Neural progenitor cell (in vitro differentiated cells): ENCODE measurements at regions not wholly inside any gene's neighbourhood (a gene's known extent, or its start where the extent isn't known, plus 50 kb on each side); places are given as distances from the start of the nearest gene placed in this dataset.

ENCODE experiments used
- DNase-seq: peaks from one replicate; pipeline ENCODE4 v3.0.0-alpha.2; 2016; ENCODE audit warnings: low spot score
- H2AFZ ChIP-seq: fragments of 200-600 bp; sonication (generic); replicated peaks from 2 replicates; pipeline ENCODE4 v1.6.1; 2016; ENCODE audit warnings: antibody characterized with exemption
- H3F3A ChIP-seq: fragments of 200-600 bp; sonication (generic); 2 replicates; pipeline ENCODE4 v1.6.1; 2016; ENCODE audit warnings: antibody characterized with exemption, low read depth
- H3K27ac ChIP-seq: fragments of 200-600 bp; sonication (generic); 2 replicates; pipeline ENCODE4 v1.5.1; 2016; ENCODE audit warnings: mild to moderate bottlenecking
- H3K27me3 ChIP-seq: fragments of 200-600 bp; sonication (generic); 2 replicates; pipeline ENCODE4 v1.6.1; 2016; ENCODE audit warnings: mild to moderate bottlenecking, moderate library complexity
- H3K36me3 ChIP-seq: fragments of 200-600 bp; sonication (generic); 2 replicates; pipeline ENCODE4 v1.5.1; 2016
- H3K4me1 ChIP-seq: fragments of 200-600 bp; sonication (generic); 2 replicates; pipeline ENCODE4 v1.6.1; 2016; ENCODE audit warnings: mixed run types
- H3K4me2 ChIP-seq: fragments of 200-600 bp; sonication (generic); 2 replicates; pipeline ENCODE4 v1.6.1; 2016
- H3K4me3 ChIP-seq: fragments of 200-600 bp; sonication (generic); 2 replicates; pipeline ENCODE4 v1.5.1; 2016
- H3K79me2 ChIP-seq: fragments of 200-600 bp; sonication (generic); 2 replicates; pipeline ENCODE4 v1.6.1; 2016; ENCODE audit warnings: low read depth
- H3K9ac ChIP-seq: fragments of 200-600 bp; sonication (generic); 2 replicates; pipeline ENCODE4 v1.6.1; 2016
- H3K9me3 ChIP-seq: fragments of 200-600 bp; sonication (generic); 2 replicates; pipeline ENCODE4 v1.5.1; 2016; ENCODE audit warnings: low read depth
- H4K20me1 ChIP-seq: fragments of 200-600 bp; sonication (generic); 2 replicates; pipeline ENCODE4 v1.6.1; 2016; ENCODE audit warnings: low read depth
- H3K27ac Mint-ChIP-seq: 3 replicates; pipeline ENCODE4 v1.8.0; 2021; ENCODE audit warnings: mixed read lengths
- H3K27me3 Mint-ChIP-seq: 2 replicates; pipeline ENCODE4 v1.8.0; 2022; ENCODE audit warnings: low read depth, mild to moderate bottlenecking, inconsistent platforms, moderate library complexity, mixed read lengths; ENCODE audit not compliant: insufficient read depth
- H3K36me3 Mint-ChIP-seq: 3 replicates; pipeline ENCODE4 v1.8.0; 2021; ENCODE audit warnings: mixed read lengths
- H3K4me1 Mint-ChIP-seq: 3 replicates; pipeline ENCODE4 v1.8.0; 2021; ENCODE audit warnings: mixed read lengths
- H3K4me3 Mint-ChIP-seq: 3 replicates; pipeline ENCODE4 v1.8.0; 2021; ENCODE audit warnings: mild to moderate bottlenecking, moderate library complexity, mixed read lengths
- H3K9me3 Mint-ChIP-seq: 3 replicates; pipeline ENCODE4 v1.8.0; 2020; ENCODE audit warnings: mixed read lengths
- EZH2 ChIP-seq: fragments of 200-600 bp; sonication (generic); IDR thresholded peaks from 2 replicates; pipeline ENCODE4 v1.6.1; 2017; ENCODE audit warnings: antibody characterized with exemption, mild to moderate bottlenecking, moderate library complexity
- EZH2phosphoT487 ChIP-seq: fragments of 200-600 bp; sonication (generic); IDR thresholded peaks from 2 replicates; pipeline ENCODE4 v1.6.1; 2017; ENCODE audit warnings: antibody characterized with exemption
- TF ChIP-seq, protein P1 (sequence below): fragments of 200-600 bp; sonication (generic); IDR thresholded peaks from 2 replicates; pipeline ENCODE4 v1.5.1; 2017; ENCODE audit warnings: antibody characterized with exemption, mild to moderate bottlenecking

DNA sequence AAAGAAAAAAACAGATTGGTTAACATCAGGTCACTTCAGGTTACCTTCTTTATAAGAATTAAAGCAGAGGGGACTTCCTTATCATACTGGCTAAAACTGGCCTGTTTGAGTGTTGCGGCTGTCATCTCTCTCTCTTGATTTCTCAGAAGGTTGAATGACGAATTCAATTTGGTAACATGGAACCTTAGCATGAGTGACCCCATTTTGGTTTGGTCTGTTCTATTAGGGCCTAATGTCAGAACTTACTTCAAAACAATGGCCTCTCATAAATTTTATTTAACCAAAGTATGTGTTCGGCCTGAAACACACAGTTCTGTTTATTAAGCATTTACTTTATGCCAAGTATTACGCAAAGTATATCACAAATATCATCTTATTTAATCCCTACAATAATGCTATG, 147.5 kb downstream of the CAAP1 start:
- H3K4me3 Mint-ChIP-seq, result no peak overlapping the region
- no peak for DNase-seq
- Histone ChIP-seq H3K4me3 (no peak overlapping the region), H3K79me2 (no peaks in the 10 kb centered on the region), H3K4me1 (no peaks in the 10 kb centered on the region), H3K36me3 (no peaks in the 10 kb centered on the region), H3F3A (no peaks in the 10 kb centered on the region), H2AFZ (no peak overlapping the region), H3K27me3 (no peaks in the 10 kb centered on the region), H3K9ac (no peak overlapping the region), H3K27ac (no peak overlapping the region), H3K4me2 (no peak overlapping the region), H3K9me3 (no peaks in the 10 kb centered on the region), H4K20me1 (no peaks in the 10 kb centered on the region)
- H3K27ac Mint-ChIP-seq, result no peak overlapping the region
- no peaks in the 10 kb centered on the region for H3K27me3 Mint-ChIP-seq
- TF ChIP-seq EZH2phosphoT487 (no peak), EZH2 (no peak)
- TF ChIP-seq, protein P1, sequence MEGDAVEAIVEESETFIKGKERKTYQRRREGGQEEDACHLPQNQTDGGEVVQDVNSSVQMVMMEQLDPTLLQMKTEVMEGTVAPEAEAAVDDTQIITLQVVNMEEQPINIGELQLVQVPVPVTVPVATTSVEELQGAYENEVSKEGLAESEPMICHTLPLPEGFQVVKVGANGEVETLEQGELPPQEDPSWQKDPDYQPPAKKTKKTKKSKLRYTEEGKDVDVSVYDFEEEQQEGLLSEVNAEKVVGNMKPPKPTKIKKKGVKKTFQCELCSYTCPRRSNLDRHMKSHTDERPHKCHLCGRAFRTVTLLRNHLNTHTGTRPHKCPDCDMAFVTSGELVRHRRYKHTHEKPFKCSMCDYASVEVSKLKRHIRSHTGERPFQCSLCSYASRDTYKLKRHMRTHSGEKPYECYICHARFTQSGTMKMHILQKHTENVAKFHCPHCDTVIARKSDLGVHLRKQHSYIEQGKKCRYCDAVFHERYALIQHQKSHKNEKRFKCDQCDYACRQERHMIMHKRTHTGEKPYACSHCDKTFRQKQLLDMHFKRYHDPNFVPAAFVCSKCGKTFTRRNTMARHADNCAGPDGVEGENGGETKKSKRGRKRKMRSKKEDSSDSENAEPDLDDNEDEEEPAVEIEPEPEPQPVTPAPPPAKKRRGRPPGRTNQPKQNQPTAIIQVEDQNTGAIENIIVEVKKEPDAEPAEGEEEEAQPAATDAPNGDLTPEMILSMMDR, result no peak
- peaks cover 12% of the 10 kb centered on the region for H3K4me1 Mint-ChIP-seq
- no peaks in the 10 kb centered on the region for H3K36me3 Mint-ChIP-seq
- no peaks in the 10 kb centered on the region for H3K9me3 Mint-ChIP-seq

DNA sequence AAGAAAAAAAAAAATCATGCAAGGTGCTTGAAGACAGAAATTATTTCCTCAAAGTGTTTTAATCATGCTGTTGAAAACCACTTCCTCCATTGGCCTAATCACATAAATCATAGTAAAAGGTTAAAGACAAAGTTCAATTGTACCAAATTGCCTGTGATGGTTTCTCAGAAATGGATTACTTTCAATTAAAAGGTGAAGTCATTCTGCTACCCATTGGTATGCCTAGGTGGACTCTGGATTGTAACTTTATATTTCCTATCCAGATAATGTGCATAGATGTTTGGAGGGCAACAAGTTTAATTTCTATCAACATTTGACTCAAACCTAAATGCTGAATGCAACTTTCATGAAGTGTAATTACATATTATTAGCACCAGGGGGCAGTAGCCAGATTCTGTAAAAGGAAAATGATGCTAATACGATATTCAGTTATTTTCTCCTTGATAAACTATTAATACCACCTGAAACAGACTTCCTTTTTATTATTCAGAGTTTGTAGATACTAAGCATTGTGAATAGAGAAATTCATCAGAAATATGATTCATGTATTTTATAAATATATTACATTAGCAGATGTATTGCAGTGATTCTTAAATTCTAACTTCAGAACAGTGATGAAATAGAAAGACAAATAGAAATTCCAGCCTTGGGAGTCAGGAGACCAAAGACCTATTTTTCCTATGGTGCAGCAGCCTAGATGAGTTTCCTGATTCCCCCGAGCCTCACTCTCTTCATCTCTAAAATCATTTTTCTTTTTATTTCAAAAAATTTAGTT, 148.2 kb downstream of the CAAP1 start:
- peak; percentile 31 for DNase-seq

GRCh38 chr9:26742828-26743476, 149.7 kb downstream of the CAAP1 start:
- Histone ChIP-seq H3K27me3 (no peaks in the 10 kb centered on the region), H3K36me3 (no peaks in the 10 kb centered on the region), H3K4me1 (no peaks in the 10 kb centered on the region), H4K20me1 (no peaks in the 10 kb centered on the region), H3K4me2 (no peak overlapping the region), H2AFZ (no peak overlapping the region), H3K4me3 (no peak overlapping the region), H3K79me2 (no peaks in the 10 kb centered on the region), H3F3A (no peaks in the 10 kb centered on the region), H3K27ac (no peak overlapping the region), H3K9ac (no peak overlapping the region), H3K9me3 (peaks cover 13% of the 10 kb centered on the region)
- Mint-ChIP-seq H3K36me3 (peaks cover 2% of the 10 kb centered on the region), H3K4me1 (no peaks in the 10 kb centered on the region), H3K27ac (no peak overlapping the region), H3K4me3 (no peak overlapping the region), H3K27me3 (no peaks in the 10 kb centered on the region), H3K9me3 (peaks cover 11% of the 10 kb centered on the region)
- TF ChIP-seq, protein P1, result no peak
- TF ChIP-seq EZH2phosphoT487 (no peak), EZH2 (no peak)
- DNase-seq, result no peak

More for the DNA sequence above, 148.2 kb downstream of the CAAP1 start:
- H2AFZ ChIP-seq, result no peak overlapping the region
- no peaks in the 10 kb centered on the region for H3F3A ChIP-seq
- no peaks in the 10 kb centered on the region for H3K4me1 ChIP-seq
- TF ChIP-seq, protein P1, result peak; percentile 87
- no peak for TF ChIP-seq EZH2
- Mint-ChIP-seq H3K36me3 (no peaks in the 10 kb centered on the region), H3K4me3 (no peak overlapping the region), H3K4me1 (peaks cover 8% of the 10 kb centered on the region), H3K27ac (no peak overlapping the region), H3K27me3 (no peaks in the 10 kb centered on the region), H3K9me3 (no peaks in the 10 kb centered on the region)
- peaks cover 3% of the 10 kb centered on the region for H3K9me3 ChIP-seq
- H3K79me2 ChIP-seq, result no peaks in the 10 kb centered on the region
- no peak overlapping the region for H3K27ac ChIP-seq
- no peaks in the 10 kb centered on the region for H3K36me3 ChIP-seq
- no peak overlapping the region for H3K4me2 ChIP-seq
- H4K20me1 ChIP-seq, result no peaks in the 10 kb centered on the region
- no peak overlapping the region for H3K9ac ChIP-seq
- H3K27me3 ChIP-seq, result no peaks in the 10 kb centered on the region
- H3K4me3 ChIP-seq, result no peak overlapping the region
